Keratinocyte (primary cell): ENCODE measurements at regions not wholly inside any gene's neighbourhood (a gene's known extent, or its start where the extent isn't known, plus 50 kb on each side); places are given as distances from the start of the nearest gene placed in this dataset.

Experiments
- DNase-seq: peaks from one replicate; pipeline ENCODE4 v3.0.0-alpha.2; 2011; ENCODE audit warnings: low read depth, missing footprints, low spot score
- FAIRE-seq: peaks from 2 replicates; lab custom pipeline; 2011; peaks lifted over from hg19 to GRCh38; lab: Jason Lieb, UNC
- H2AFZ ChIP-seq: 2 replicates; pipeline ENCODE4 v1.6.0; 2012; ENCODE audit warnings: low read length, control low read depth, inconsistent platforms; ENCODE audit not compliant: control insufficient read depth
- H3K27ac ChIP-seq: 2 replicates; pipeline ENCODE4 v1.5.1; 2011; ENCODE audit warnings: low read length; ENCODE audit not compliant: control insufficient read depth, insufficient read depth
- H3K27me3 ChIP-seq: 3 replicates; pipeline ENCODE4 v1.6.0; 2011; ENCODE audit warnings: low read length; ENCODE audit not compliant: control insufficient read depth, insufficient read depth; ENCODE audit errors: extremely low read depth
- H3K36me3 ChIP-seq, 2 experiments: 2 replicates in 1 of 2; 3 replicates in 1 of 2; pipeline ENCODE4 v1.5.1; 2011; ENCODE audit warnings: low read length in 2 of 2, mild to moderate bottlenecking in 1 of 2; ENCODE audit not compliant: control insufficient read depth in 2 of 2, insufficient read depth in 2 of 2; ENCODE audit errors: extremely low read depth in 1 of 2
- H3K4me1 ChIP-seq: 3 replicates; pipeline ENCODE4 v1.5.1; 2011; ENCODE audit warnings: low read length; ENCODE audit not compliant: control insufficient read depth, insufficient read depth; ENCODE audit errors: extremely low read depth
- H3K4me2 ChIP-seq: 3 replicates; pipeline ENCODE4 v1.6.0; 2011; ENCODE audit warnings: low read depth, low read length; ENCODE audit not compliant: control insufficient read depth, insufficient read depth; ENCODE audit errors: extremely low read depth
- H3K4me3 ChIP-seq, 3 experiments: fragments of 200-600 bp in 1 of 3; sonication (generic) in 1 of 3; 2 replicates in 2 of 3; 3 replicates in 1 of 3; pipeline ENCODE4 v1.5.1; 2011 to 2016; ENCODE audit warnings: low read length in 3 of 3, mild to moderate bottlenecking in 3 of 3, control low read depth in 2 of 3, inconsistent platforms in 1 of 3, low read depth in 1 of 3, mixed read lengths in 1 of 3, mixed run types in 1 of 3, moderate library complexity in 1 of 3; ENCODE audit not compliant: control insufficient read depth in 2 of 3, insufficient read depth in 2 of 3; ENCODE audit errors: extremely low read depth in 1 of 3
- H3K79me2 ChIP-seq: 2 replicates; pipeline ENCODE4 v1.6.0; 2012; ENCODE audit warnings: low read length; ENCODE audit not compliant: control insufficient read depth, insufficient read depth
- H3K9ac ChIP-seq: 3 replicates; pipeline ENCODE4 v1.6.0; 2011; ENCODE audit warnings: low read length; ENCODE audit not compliant: control insufficient read depth, insufficient read depth; ENCODE audit errors: extremely low read depth
- H3K9me1 ChIP-seq: 3 replicates; pipeline ENCODE4 v1.6.0; 2011; ENCODE audit warnings: low read length; ENCODE audit not compliant: control insufficient read depth, insufficient read depth; ENCODE audit errors: extremely low read depth
- H3K9me3 ChIP-seq: 2 replicates; pipeline ENCODE4 v1.5.1; 2012; ENCODE audit warnings: low read depth, low read length; ENCODE audit not compliant: control insufficient read depth
- H4K20me1 ChIP-seq: 3 replicates; pipeline ENCODE4 v1.6.0; 2011; ENCODE audit warnings: low read length; ENCODE audit not compliant: control insufficient read depth, insufficient read depth; ENCODE audit errors: extremely low read depth
- CTCF ChIP-seq, 3 experiments: IDR thresholded peaks in 1 of 3; conservative IDR thresholded peaks in 1 of 3; optimal IDR thresholded peaks in 1 of 3; 2 replicates in 2 of 3; 3 replicates in 1 of 3; pipeline versions ENCODE3 to v1.5.1; 2011; ENCODE audit warnings: low read length in 3 of 3, mild to moderate bottlenecking in 3 of 3, moderate library complexity in 2 of 3, control low read depth in 1 of 3, inconsistent platforms in 1 of 3; ENCODE audit not compliant: insufficient read depth in 2 of 3; ENCODE audit errors: extremely low read depth in 1 of 3
- EZH2 ChIP-seq: IDR thresholded peaks from one replicate; pipeline ENCODE4 v1.6.1; 2012; ENCODE audit warnings: inconsistent platforms, mild to moderate bottlenecking, low read length, moderate library complexity
- dilution Hi-C: fragments of 300-500 bp; cut with MboI; formaldehyde crosslinking; loops from one replicate; pipeline ENCODE4 v1.7.0; 2020; ENCODE audit warnings: low sequenced_read_pairs; ENCODE audit not compliant: extremely low pct_ligation_motif_present

GRCh38 chr4:100806988-100807387, 289.2 kb upstream of the EMCN start:
- TF ChIP-seq EZH2 (no peak), CTCF (optimal IDR thresholded peaks at IDR 0.05 in 1 of 3, IDR thresholded peaks at IDR 0.05 in 1 of 3, conservative IDR thresholded peaks at IDR 0.05 in 1 of 3; ENCODE audit: extremely low read depth in 1 of 3, insufficient read depth in 2 of 3, low read length in 3 of 3) (no peak)
- H3K79me2 ChIP-seq = no peaks in the 10 kb centered on the region
- no peaks in the 10 kb centered on the region for H3K27me3 ChIP-seq
- H3K4me1 ChIP-seq = no peaks in the 10 kb centered on the region
- no peaks in the 10 kb centered on the region for H4K20me1 ChIP-seq
- H3K9me1 ChIP-seq = no peaks in the 10 kb centered on the region
- dilution Hi-C loops = no loop called here
- no peaks in the 10 kb centered on the region for H3K36me3 ChIP-seq
- no peak overlapping the region for H3K27ac ChIP-seq
- no peaks in the 10 kb centered on the region for H3K9me3 ChIP-seq
- H3K4me3 ChIP-seq = no peak overlapping the region
- no peak overlapping the region for H3K4me2 ChIP-seq
- no peak for DNase-seq
- H3K9ac ChIP-seq = no peak overlapping the region
- no peak overlapping the region for H2AFZ ChIP-seq
- no peak for FAIRE-seq

- Histone ChIP-seq H3K4me2 (no peak overlapping the region), H3K27me3 (no peaks in the 10 kb centered on the region), H4K20me1 (no peaks in the 10 kb centered on the region), H3K4me3 (no peak overlapping the region), H3K79me2 (no peaks in the 10 kb centered on the region), H3K36me3 (no peaks in the 10 kb centered on the region), H3K9me1 (no peaks in the 10 kb centered on the region), H2AFZ (no peak overlapping the region), H3K27ac (no peak overlapping the region), H3K9me3 (no peaks in the 10 kb centered on the region), H3K9ac (no peak overlapping the region), H3K4me1 (no peaks in the 10 kb centered on the region)
- DNase-seq (no peak), FAIRE-seq (no peak)
- dilution Hi-C loops = no loop called here
- TF ChIP-seq CTCF (optimal IDR thresholded peaks at IDR 0.05 in 1 of 3, IDR thresholded peaks at IDR 0.05 in 1 of 3, conservative IDR thresholded peaks at IDR 0.05 in 1 of 3; ENCODE audit: extremely low read depth in 1 of 3, insufficient read depth in 2 of 3, low read length in 3 of 3) = no peak
- no peak for TF ChIP-seq EZH2
These were observed 287.7 kb upstream of the EMCN start for GRCh38 chr4:100805538-100805937.
